Stimulated activated memory B cell treated with anti-CD40 and anti-IgM and Interleukin-4, amounts not matched to agents 10 μg/mL and 1 μg/mL and 100 μg/mL, for 72 hours (primary cell): ENCODE measurements at regions not wholly inside any gene's neighbourhood (a gene's known extent, or its start where the extent isn't known, plus 50 kb on each side); places are given as distances from the start of the nearest gene placed in this dataset.

Experiments
- ATAC-seq: fragments of 150-1000 bp; cut with Tn5 transposase; 2 replicates; pipeline ENCODE4 v1.10.0; 2021
- H3K27ac Mint-ChIP-seq: one replicate; pipeline ENCODE4 v1.8.0; 2022; ENCODE audit warnings: mild to moderate bottlenecking, mixed read lengths
- H3K27me3 Mint-ChIP-seq: one replicate; pipeline ENCODE4 v1.8.0; 2022; ENCODE audit warnings: mixed read lengths
- H3K36me3 Mint-ChIP-seq: one replicate; pipeline ENCODE4 v1.8.0; 2022; ENCODE audit warnings: mixed read lengths
- H3K4me1 Mint-ChIP-seq: one replicate; pipeline ENCODE4 v1.8.0; 2022; ENCODE audit warnings: mixed read lengths
- H3K4me3 Mint-ChIP-seq: one replicate; pipeline ENCODE4 v1.8.0; 2022; ENCODE audit warnings: mild to moderate bottlenecking, moderate library complexity, mixed read lengths
- H3K9me3 Mint-ChIP-seq: one replicate; pipeline ENCODE4 v1.8.0; 2022; ENCODE audit warnings: mixed read lengths

GRCh38 chr6:115663681-115664080, 397.0 kb downstream of the FRK start:
- Mint-ChIP-seq H3K4me1 (no peaks in the 10 kb centered on the region), H3K27me3 (no peaks in the 10 kb centered on the region), H3K36me3 (no peaks in the 10 kb centered on the region), H3K9me3 (peaks cover 6% of the 10 kb centered on the region), H3K27ac (no peak overlapping the region), H3K4me3 (no peak overlapping the region)
- no peak for ATAC-seq

GRCh38 chr6:115643762-115644161, 416.9 kb downstream of the FRK start:
- no peaks in the 10 kb centered on the region for H3K4me1 Mint-ChIP-seq
- no peak for ATAC-seq
- no peak overlapping the region for H3K4me3 Mint-ChIP-seq

DNA sequence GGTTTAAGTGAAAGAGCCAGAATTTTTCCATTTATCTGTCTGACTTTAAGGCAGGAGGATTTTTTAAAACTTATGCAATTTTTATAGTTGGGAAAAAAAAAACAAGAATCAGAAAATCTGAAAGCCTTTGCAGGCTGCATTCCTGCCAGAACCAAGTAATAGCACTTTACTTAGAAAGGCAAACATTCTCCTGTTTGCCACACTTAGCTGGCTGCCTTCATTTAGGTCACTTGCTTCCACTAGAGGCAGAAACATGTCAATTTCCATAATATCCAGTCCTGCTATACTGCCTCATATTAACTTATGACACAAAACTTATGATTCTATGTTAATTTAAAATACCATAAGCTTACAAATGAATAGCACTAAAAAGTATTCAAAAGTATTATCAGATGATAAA, 425.8 kb downstream of the FRK start:
- ATAC-seq: no peak
- no peaks in the 10 kb centered on the region for H3K9me3 Mint-ChIP-seq
- H3K27me3 Mint-ChIP-seq: no peaks in the 10 kb centered on the region
- H3K4me3 Mint-ChIP-seq: no peak overlapping the region
- no peaks in the 10 kb centered on the region for H3K4me1 Mint-ChIP-seq
- no peaks in the 10 kb centered on the region for H3K36me3 Mint-ChIP-seq
- no peak overlapping the region for H3K27ac Mint-ChIP-seq

More at GRCh38 chr6:115643762-115644161, 416.9 kb downstream of the FRK start:
- H3K9me3 Mint-ChIP-seq: peaks cover 8% of the 10 kb centered on the region
- H3K36me3 Mint-ChIP-seq: no peaks in the 10 kb centered on the region
- no peak overlapping the region for H3K27ac Mint-ChIP-seq
- no peaks in the 10 kb centered on the region for H3K27me3 Mint-ChIP-seq

DNA sequence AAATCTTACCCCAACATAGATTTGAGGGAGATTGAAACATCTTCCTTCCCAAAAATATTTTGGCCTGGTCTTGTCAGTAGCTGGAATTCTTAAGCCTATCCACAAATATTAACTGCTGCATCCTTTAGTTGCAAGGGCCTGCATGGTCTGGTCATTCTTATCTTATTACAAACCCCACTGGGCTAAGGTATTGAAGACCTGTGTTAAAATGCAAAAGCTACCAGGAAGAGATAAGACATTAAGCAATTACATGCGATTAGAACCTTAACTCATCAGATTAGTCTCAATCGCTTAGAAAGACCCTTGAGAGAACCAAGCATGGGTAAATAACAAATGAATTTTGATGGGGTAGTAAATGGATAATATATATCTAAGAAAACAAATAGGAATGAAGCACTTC, 426.6 kb downstream of the FRK start:
- H3K27ac Mint-ChIP-seq: no peak overlapping the region
- H3K4me1 Mint-ChIP-seq: no peaks in the 10 kb centered on the region
- no peaks in the 10 kb centered on the region for H3K9me3 Mint-ChIP-seq
- no peak overlapping the region for H3K4me3 Mint-ChIP-seq
- no peaks in the 10 kb centered on the region for H3K36me3 Mint-ChIP-seq
- no peak for ATAC-seq
- no peaks in the 10 kb centered on the region for H3K27me3 Mint-ChIP-seq

GRCh38 chr6:115631028-115631427, 429.7 kb downstream of the FRK start:
- Mint-ChIP-seq H3K36me3 (no peaks in the 10 kb centered on the region), H3K9me3 (no peaks in the 10 kb centered on the region), H3K27ac (no peak overlapping the region), H3K27me3 (no peaks in the 10 kb centered on the region), H3K4me1 (no peaks in the 10 kb centered on the region), H3K4me3 (no peak overlapping the region)
- no peak for ATAC-seq

- H3K9me3 Mint-ChIP-seq: no peaks in the 10 kb centered on the region
- H3K4me1 Mint-ChIP-seq: no peaks in the 10 kb centered on the region
- no peaks in the 10 kb centered on the region for H3K27me3 Mint-ChIP-seq
- ATAC-seq: no peak
- H3K4me3 Mint-ChIP-seq: no peak overlapping the region
- H3K27ac Mint-ChIP-seq: no peak overlapping the region
- no peaks in the 10 kb centered on the region for H3K36me3 Mint-ChIP-seq
Observed at GRCh38 chr6:115630424-115631024, 430.2 kb downstream of the FRK start.

- Mint-ChIP-seq H3K4me3 (no peak overlapping the region), H3K27ac (no peak overlapping the region), H3K27me3 (no peaks in the 10 kb centered on the region), H3K9me3 (no peaks in the 10 kb centered on the region), H3K4me1 (no peaks in the 10 kb centered on the region), H3K36me3 (no peaks in the 10 kb centered on the region)
- ATAC-seq: no peak
Observed at GRCh38 chr6:115629415-115629814, 431.3 kb downstream of the FRK start.

DNA sequence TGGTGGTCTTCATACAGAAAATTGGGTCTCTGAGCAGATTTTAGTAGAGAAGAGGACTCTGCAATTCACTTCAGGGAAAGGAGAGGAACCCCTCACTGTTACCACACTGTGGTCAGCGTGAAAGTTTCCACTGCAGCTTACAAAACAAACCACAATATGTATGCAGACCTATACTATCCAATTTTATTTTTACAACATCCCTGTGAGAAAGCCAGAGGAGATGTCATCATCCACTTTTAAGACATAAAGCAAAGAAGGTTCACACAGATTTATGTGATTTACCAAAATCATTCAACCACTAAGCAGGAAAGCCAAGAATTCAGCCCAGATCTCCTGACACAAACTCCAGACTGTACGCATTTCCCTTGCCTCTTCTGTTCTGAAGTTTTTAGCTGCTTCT, 442.4 kb downstream of the FRK start:
- H3K4me1 Mint-ChIP-seq: no peaks in the 10 kb centered on the region
- no peak overlapping the region for H3K4me3 Mint-ChIP-seq
- no peak for ATAC-seq
- H3K36me3 Mint-ChIP-seq: no peaks in the 10 kb centered on the region
- H3K27ac Mint-ChIP-seq: no peak overlapping the region
- peaks cover 4% of the 10 kb centered on the region for H3K9me3 Mint-ChIP-seq
- H3K27me3 Mint-ChIP-seq: no peaks in the 10 kb centered on the region

DNA sequence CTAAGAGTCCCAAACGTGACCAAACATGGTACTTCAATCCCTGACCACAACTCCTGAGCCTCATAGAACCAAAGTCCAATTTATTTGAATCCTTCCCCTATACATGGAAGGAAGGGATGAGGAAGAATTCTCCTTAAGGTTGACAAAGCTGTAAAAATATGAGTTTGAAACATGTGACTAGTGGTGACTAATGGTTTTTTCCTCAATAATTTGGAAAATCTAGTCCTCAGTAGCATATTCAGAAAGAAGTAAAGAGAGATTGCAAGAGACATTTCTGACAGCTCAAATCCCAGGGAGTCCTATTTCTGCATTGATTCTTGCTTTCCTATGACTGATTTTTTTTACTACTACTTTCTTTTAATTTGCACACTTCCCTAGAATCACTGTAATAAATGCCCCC, 443.7 kb downstream of the FRK start:
- Mint-ChIP-seq H3K4me1 (no peaks in the 10 kb centered on the region), H3K27me3 (no peaks in the 10 kb centered on the region), H3K27ac (no peak overlapping the region), H3K9me3 (peaks cover 4% of the 10 kb centered on the region), H3K4me3 (no peak overlapping the region), H3K36me3 (no peaks in the 10 kb centered on the region)
- ATAC-seq: no peak

GRCh38 chr6:115613488-115613887, 447.2 kb downstream of the FRK start:
- ATAC-seq: no peak
- Mint-ChIP-seq H3K36me3 (no peaks in the 10 kb centered on the region), H3K4me1 (no peaks in the 10 kb centered on the region), H3K4me3 (no peak overlapping the region), H3K27ac (no peak overlapping the region), H3K9me3 (peaks cover 6% of the 10 kb centered on the region), H3K27me3 (no peaks in the 10 kb centered on the region)

DNA sequence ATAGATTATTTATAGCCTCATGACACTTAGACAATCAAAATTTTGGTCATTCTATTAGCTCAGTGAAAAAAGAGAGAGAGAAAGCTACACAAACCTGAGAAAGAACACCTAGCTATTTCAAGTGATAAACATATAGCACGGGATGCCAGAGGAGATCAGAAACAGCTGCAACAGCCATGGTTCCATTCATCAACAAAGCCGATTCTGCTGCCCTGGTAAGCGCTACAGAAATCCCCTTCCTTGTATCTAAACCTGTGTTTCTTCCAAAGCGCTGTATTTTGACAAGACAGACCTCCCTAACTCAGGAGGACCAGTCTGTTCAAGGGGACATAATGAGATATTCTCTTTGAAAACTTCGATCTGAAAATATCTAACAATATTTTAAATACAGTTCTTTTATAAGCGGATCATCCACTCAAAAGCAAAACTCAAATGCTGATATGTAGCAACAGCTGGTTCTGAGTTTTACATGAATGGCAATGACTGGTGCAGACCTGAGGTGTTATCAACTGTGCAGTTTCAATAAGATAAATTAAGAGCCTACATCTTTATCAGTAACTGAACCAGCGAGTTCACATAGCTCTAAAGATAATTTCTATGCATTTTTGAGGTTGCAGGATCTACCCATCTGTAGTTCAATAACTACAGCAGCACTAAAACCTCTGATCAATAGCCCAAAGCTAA, 447.8 kb downstream of the FRK start:
- no peaks in the 10 kb centered on the region for H3K27me3 Mint-ChIP-seq

GRCh38 chr6:115612216-115612615, 448.5 kb downstream of the FRK start:
- no peaks in the 10 kb centered on the region for H3K27me3 Mint-ChIP-seq
- no peak overlapping the region for H3K27ac Mint-ChIP-seq
- no peaks in the 10 kb centered on the region for H3K36me3 Mint-ChIP-seq
- no peaks in the 10 kb centered on the region for H3K4me1 Mint-ChIP-seq
- no peak overlapping the region for H3K4me3 Mint-ChIP-seq
- no peak for ATAC-seq
- peaks cover 6% of the 10 kb centered on the region for H3K9me3 Mint-ChIP-seq

More for the DNA sequence above, 447.8 kb downstream of the FRK start:
- no peak overlapping the region for H3K27ac Mint-ChIP-seq
- ATAC-seq: no peak
- no peak overlapping the region for H3K4me3 Mint-ChIP-seq
- no peaks in the 10 kb centered on the region for H3K36me3 Mint-ChIP-seq
- no peaks in the 10 kb centered on the region for H3K4me1 Mint-ChIP-seq
- H3K9me3 Mint-ChIP-seq: peaks cover 6% of the 10 kb centered on the region

GRCh38 chr6:115610696-115611095, 450.0 kb downstream of the FRK start:
- Mint-ChIP-seq H3K27me3 (no peaks in the 10 kb centered on the region), H3K9me3 (peaks cover 6% of the 10 kb centered on the region), H3K36me3 (no peaks in the 10 kb centered on the region), H3K4me1 (no peaks in the 10 kb centered on the region), H3K4me3 (no peak overlapping the region), H3K27ac (no peak overlapping the region)
- ATAC-seq: no peak

DNA sequence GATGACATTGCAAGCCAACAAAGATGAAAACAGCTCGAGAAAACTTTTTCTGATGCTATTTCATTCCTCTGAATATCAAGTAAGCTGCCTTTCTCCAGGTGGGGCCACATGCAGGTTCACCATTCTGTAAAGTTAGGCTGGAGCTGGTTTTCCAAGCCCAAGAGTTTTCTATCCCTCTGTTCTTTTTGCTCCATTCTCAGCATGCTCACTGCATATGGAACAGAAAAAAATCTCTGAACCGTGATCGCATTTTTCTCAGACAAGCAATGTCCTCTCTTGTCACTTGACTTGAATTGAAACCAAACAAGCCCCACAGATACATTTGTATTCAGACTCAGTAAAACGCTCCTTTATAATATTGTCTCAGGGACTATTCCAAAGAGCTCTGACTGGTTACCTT, 451.6 kb downstream of the FRK start:
- no peak overlapping the region for H3K27ac Mint-ChIP-seq
- peaks cover 5% of the 10 kb centered on the region for H3K9me3 Mint-ChIP-seq
- H3K4me1 Mint-ChIP-seq: no peaks in the 10 kb centered on the region
- no peak for ATAC-seq
- no peaks in the 10 kb centered on the region for H3K36me3 Mint-ChIP-seq
- no peaks in the 10 kb centered on the region for H3K27me3 Mint-ChIP-seq
- no peak overlapping the region for H3K4me3 Mint-ChIP-seq

- ATAC-seq: no peak
- H3K27me3 Mint-ChIP-seq: no peaks in the 10 kb centered on the region
- H3K27ac Mint-ChIP-seq: no peak overlapping the region
- no peaks in the 10 kb centered on the region for H3K36me3 Mint-ChIP-seq
- no peaks in the 10 kb centered on the region for H3K4me1 Mint-ChIP-seq
- H3K9me3 Mint-ChIP-seq: peaks cover 7% of the 10 kb centered on the region
- no peak overlapping the region for H3K4me3 Mint-ChIP-seq
Observed at GRCh38 chr6:115602466-115602865, 458.2 kb downstream of the FRK start.

- H3K27ac Mint-ChIP-seq: no peak overlapping the region
- H3K4me3 Mint-ChIP-seq: no peak overlapping the region
- H3K4me1 Mint-ChIP-seq: no peaks in the 10 kb centered on the region
- H3K36me3 Mint-ChIP-seq: no peaks in the 10 kb centered on the region
- ATAC-seq: no peak
- peaks cover 7% of the 10 kb centered on the region for H3K9me3 Mint-ChIP-seq
- H3K27me3 Mint-ChIP-seq: no peaks in the 10 kb centered on the region
Observed at GRCh38 chr6:115601509-115601908, 459.2 kb downstream of the FRK start.
